Neuronal stem cell (in vitro differentiated cells): ENCODE measurements at regions not wholly inside any gene's neighbourhood (a gene's known extent, or its start where the extent isn't known, plus 50 kb on each side); places are given as distances from the start of the nearest gene placed in this dataset.

Experiments used
- DNase-seq: peaks from one replicate; pipeline ENCODE4 v3.0.0-alpha.2; 2013; ENCODE audit warnings: low spot score
- H2AFZ ChIP-seq: one replicate; pipeline ENCODE4 v1.6.1; 2013; ENCODE audit warnings: mild to moderate bottlenecking, low read length, inconsistent platforms
- H2AK5ac ChIP-seq: 2 replicates; pipeline ENCODE4 v1.6.1; 2013; ENCODE audit warnings: low read depth, mild to moderate bottlenecking, inconsistent platforms, low read length, moderate library complexity, mixed read lengths
- H2BK120ac ChIP-seq: 2 replicates; pipeline ENCODE4 v1.6.1; 2013; ENCODE audit warnings: low read depth, mild to moderate bottlenecking, inconsistent platforms, low read length, moderate library complexity, mixed read lengths
- H2BK12ac ChIP-seq: one replicate; pipeline ENCODE4 v1.6.1; 2013; ENCODE audit warnings: low read length, inconsistent platforms
- H2BK15ac ChIP-seq: 2 replicates; pipeline ENCODE4 v1.6.1; 2013; ENCODE audit warnings: mild to moderate bottlenecking, low read length, inconsistent platforms, mixed read lengths
- H2BK5ac ChIP-seq: one replicate; pipeline ENCODE4 v1.6.1; 2013; ENCODE audit warnings: inconsistent platforms, mild to moderate bottlenecking, low read length, moderate library complexity
- H3K14ac ChIP-seq: one replicate; pipeline ENCODE4 v1.6.1; 2013; ENCODE audit warnings: low read length, inconsistent platforms
- H3K18ac ChIP-seq: 2 replicates; pipeline ENCODE4 v1.6.1; 2013; ENCODE audit warnings: low read length, inconsistent platforms
- H3K23ac ChIP-seq: 2 replicates; pipeline ENCODE4 v1.6.1; 2013; ENCODE audit warnings: low read depth, mild to moderate bottlenecking, mixed read lengths, low read length, inconsistent platforms; ENCODE audit not compliant: poor library complexity
- H3K27ac ChIP-seq: replicated peaks from 3 replicates; pipeline ENCODE4 v1.5.1; 2013; ENCODE audit warnings: low read length, inconsistent platforms
- H3K27me3 ChIP-seq, 3 experiments: 2 replicates each; pipeline ENCODE4 v1.6.1; 2013; ENCODE audit warnings: low read length in 3 of 3, mild to moderate bottlenecking in 2 of 3, inconsistent platforms in 1 of 3, low read depth in 1 of 3, mixed read lengths in 1 of 3, moderate library complexity in 1 of 3; ENCODE audit not compliant: control insufficient read depth in 3 of 3, insufficient read depth in 3 of 3
- H3K36me3 ChIP-seq, 2 donors: replicated peaks in 1 of 2; 2 replicates each; pipeline ENCODE4 v1.6.1; 2013; ENCODE audit warnings: low read length in 2 of 2; ENCODE audit not compliant: control insufficient read depth in 2 of 2, insufficient read depth in 2 of 2
- H3K4ac ChIP-seq: 2 replicates; pipeline ENCODE4 v1.6.1; 2013; ENCODE audit warnings: inconsistent platforms, mild to moderate bottlenecking, low read length, moderate library complexity
- H3K4me1 ChIP-seq, 2 donors: 1 replicate in 1 of 2; 2 replicates in 1 of 2; pipeline ENCODE4 v1.6.1; 2013; ENCODE audit warnings: low read length in 2 of 2, low read depth in 1 of 2; ENCODE audit not compliant: control insufficient read depth in 2 of 2, insufficient read depth in 1 of 2
- H3K4me2 ChIP-seq: one replicate; pipeline ENCODE4 v1.6.1; 2013; ENCODE audit warnings: mild to moderate bottlenecking, low read length, inconsistent platforms; ENCODE audit not compliant: insufficient read depth, poor library complexity, severe bottlenecking
- H3K4me3 ChIP-seq, 2 donors: 2 replicates each; pipeline ENCODE4 v1.5.1; 2013; ENCODE audit warnings: low read length in 2 of 2, mild to moderate bottlenecking in 2 of 2, inconsistent platforms in 1 of 2, moderate library complexity in 1 of 2
- H3K79me1 ChIP-seq: one replicate; pipeline ENCODE4 v1.6.1; 2013; ENCODE audit warnings: low read depth, mild to moderate bottlenecking, inconsistent platforms, low read length, moderate library complexity
- H3K9ac ChIP-seq: one replicate; pipeline ENCODE4 v1.6.1; 2013; ENCODE audit warnings: mild to moderate bottlenecking, low read depth, low read length, inconsistent platforms; ENCODE audit not compliant: poor library complexity
- H3K9me3 ChIP-seq, 2 donors: replicated peaks in 1 of 2; 2 replicates each; pipeline versions ENCODE3 to v1.6.1; 2013; ENCODE audit warnings: low read length in 2 of 2, mild to moderate bottlenecking in 2 of 2, inconsistent platforms in 1 of 2, low read depth in 1 of 2, mixed read lengths in 1 of 2, moderate library complexity in 1 of 2; ENCODE audit not compliant: control insufficient read depth in 2 of 2, insufficient read depth in 1 of 2
- H4K8ac ChIP-seq: one replicate; pipeline ENCODE4 v1.6.1; 2013; ENCODE audit warnings: low read depth, mild to moderate bottlenecking, inconsistent platforms, low read length, moderate library complexity
- H4K91ac ChIP-seq: one replicate; pipeline ENCODE4 v1.6.1; 2013; ENCODE audit warnings: low read length, low read depth, mild to moderate bottlenecking, inconsistent platforms; ENCODE audit not compliant: poor library complexity
- WGBS, 2 donors: extraction: QIAGEN DNeasy Blood & Tissue Kit; methylation state at CpG; one replicate each; pipeline ENCODE4 v1.1.7; 2013; ENCODE audit warnings: missing lambda C conversion rate in 2 of 2, mixed read lengths in 1 of 2; ENCODE audit not compliant: insufficient read length in 2 of 2, insufficient replicate concordance in 1 of 2; ENCODE audit errors: extremely low coverage in 2 of 2; 5-methylcytosine and 5-hydroxymethylcytosine counted together

GRCh38 chr12:34206061-34206785 is 183.9 kb downstream of the ALG10 start:
- H3K4ac ChIP-seq, result no peak overlapping the region
- H3K14ac ChIP-seq, result no peak overlapping the region
- no peak overlapping the region for H2AFZ ChIP-seq
- H3K18ac ChIP-seq, result no peak overlapping the region
- no peak overlapping the region for H4K91ac ChIP-seq
- peak overlapping the region in 1 of 2 donors; percentile 44 for H3K4me3 ChIP-seq
- H3K23ac ChIP-seq, result no peak overlapping the region
- no peak overlapping the region for H3K27ac ChIP-seq
- no peak overlapping the region for H4K8ac ChIP-seq
- no peaks in the 10 kb centered on the region for H3K4me1 ChIP-seq
- H3K9me3 ChIP-seq, result peaks cover 0 to 65% of the 10 kb centered on the region in 2 donors
- H2BK5ac ChIP-seq, result no peak overlapping the region
- H3K79me1 ChIP-seq, result no peaks in the 10 kb centered on the region
- no peaks in the 10 kb centered on the region for H3K27me3 ChIP-seq
- no peak overlapping the region for H3K4me2 ChIP-seq
- no peak for DNase-seq
- H3K9ac ChIP-seq, result no peak overlapping the region
- no peak overlapping the region for H2BK120ac ChIP-seq
- H2BK12ac ChIP-seq, result no peak overlapping the region
- no peak overlapping the region for H2AK5ac ChIP-seq
- WGBS, 2 donors, result no CpG with 5 or more reads among the region's 18 CpGs
- no peak overlapping the region for H2BK15ac ChIP-seq
- H3K36me3 ChIP-seq, result no peaks in the 10 kb centered on the region

GRCh38 chr12:34207858-34208257 is 185.6 kb downstream of the ALG10 start:
- no peak overlapping the region for H3K4me2 ChIP-seq
- no peak overlapping the region for H3K14ac ChIP-seq
- H3K27ac ChIP-seq, result no peak overlapping the region
- peaks cover 0 to 68% of the 10 kb centered on the region in 2 donors for H3K9me3 ChIP-seq
- no peak overlapping the region for H2BK5ac ChIP-seq
- H4K8ac ChIP-seq, result no peak overlapping the region
- no peaks in the 10 kb centered on the region for H3K27me3 ChIP-seq
- H3K18ac ChIP-seq, result no peak overlapping the region
- H3K4ac ChIP-seq, result no peak overlapping the region
- no peak overlapping the region for H2AK5ac ChIP-seq
- WGBS, 2 donors, result no CpG with 5 or more reads among the region's 11 CpGs
- no peaks in the 10 kb centered on the region for H3K36me3 ChIP-seq
- H2BK120ac ChIP-seq, result no peak overlapping the region
- no peak overlapping the region for H2BK12ac ChIP-seq
- H4K91ac ChIP-seq, result no peak overlapping the region
- DNase-seq, result no peak
- no peaks in the 10 kb centered on the region for H3K79me1 ChIP-seq
- H3K4me1 ChIP-seq, result no peaks in the 10 kb centered on the region
- no peak overlapping the region for H3K4me3 ChIP-seq
- no peak overlapping the region for H2BK15ac ChIP-seq
- no peak overlapping the region for H2AFZ ChIP-seq
- H3K23ac ChIP-seq, result no peak overlapping the region
- H3K9ac ChIP-seq, result no peak overlapping the region

GRCh38 chr12:34208331-34209258 is 186.3 kb downstream of the ALG10 start:
- no peak overlapping the region for H2AFZ ChIP-seq
- H2BK12ac ChIP-seq, result no peak overlapping the region
- H3K18ac ChIP-seq, result no peak overlapping the region
- H3K36me3 ChIP-seq, result no peaks in the 10 kb centered on the region
- no peak overlapping the region for H4K8ac ChIP-seq
- H4K91ac ChIP-seq, result no peak overlapping the region
- no peak overlapping the region for H3K4ac ChIP-seq
- H3K27ac ChIP-seq, result no peak overlapping the region
- H3K27me3 ChIP-seq, result no peaks in the 10 kb centered on the region
- H3K9ac ChIP-seq, result no peak overlapping the region
- H2BK5ac ChIP-seq, result no peak overlapping the region
- no peaks in the 10 kb centered on the region for H3K79me1 ChIP-seq
- no peak overlapping the region for H2BK120ac ChIP-seq
- H2BK15ac ChIP-seq, result no peak overlapping the region
- no CpG with 5 or more reads among the region's 41 CpGs for WGBS, 2 donors
- H3K4me2 ChIP-seq, result no peak overlapping the region
- no peak overlapping the region for H2AK5ac ChIP-seq
- H3K23ac ChIP-seq, result no peak overlapping the region
- DNase-seq, result no peak
- H3K9me3 ChIP-seq, result peaks cover 0 to 65% of the 10 kb centered on the region in 2 donors
- H3K14ac ChIP-seq, result no peak overlapping the region
- H3K4me1 ChIP-seq, result no peaks in the 10 kb centered on the region
- peak overlapping the region in 1 of 2 donors; percentile 64 for H3K4me3 ChIP-seq

- Histone ChIP-seq H4K8ac (no peak overlapping the region), H3K4ac (no peak overlapping the region), H2BK5ac (no peak overlapping the region), H3K18ac (no peak overlapping the region), H2BK12ac (no peak overlapping the region), H3K23ac (no peak overlapping the region), H3K79me1 (no peaks in the 10 kb centered on the region), H4K91ac (no peak overlapping the region), H2AK5ac (no peak overlapping the region), H3K9ac (no peak overlapping the region), H3K4me1 (no peaks in the 10 kb centered on the region), H3K4me3 (peak overlapping the region in 1 of 2 donors; percentile 60), H3K27ac (no peak overlapping the region), H3K4me2 (no peak overlapping the region), H2AFZ (no peak overlapping the region), H2BK15ac (no peak overlapping the region), H2BK120ac (no peak overlapping the region), H3K9me3 (peaks cover 0 to 61% of the 10 kb centered on the region in 2 donors), H3K14ac (no peak overlapping the region), H3K36me3 (no peaks in the 10 kb centered on the region), H3K27me3 (no peaks in the 10 kb centered on the region)
- no CpG with 5 or more reads among the region's 22 CpGs for WGBS, 2 donors
- no peak for DNase-seq
These were observed 187.1 kb downstream of the ALG10 start for GRCh38 chr12:34209259-34209835.
